OCI-LY3 (cell line): ENCODE measurements at regions not wholly inside any gene's neighbourhood (a gene's known extent, or its start where the extent isn't known, plus 50 kb on each side); places are given as distances from the start of the nearest gene placed in this dataset.

ENCODE experiments used
- EZH2phosphoT487 ChIP-seq: fragments of 200-600 bp; shearing (Covaris generic); IDR thresholded peaks from 2 replicates; pipeline ENCODE4 v1.6.1; 2018; ENCODE audit warnings: antibody characterized with exemption, mixed run types, low read depth
- TF ChIP-seq, protein P1 (sequence below): fragments of 200-600, 300-600 bp; sonication (generic); IDR thresholded peaks from 2 replicates; pipeline ENCODE4 v1.5.1; 2014; ENCODE audit warnings: antibody characterized with exemption, low read length, low read depth

DNA sequence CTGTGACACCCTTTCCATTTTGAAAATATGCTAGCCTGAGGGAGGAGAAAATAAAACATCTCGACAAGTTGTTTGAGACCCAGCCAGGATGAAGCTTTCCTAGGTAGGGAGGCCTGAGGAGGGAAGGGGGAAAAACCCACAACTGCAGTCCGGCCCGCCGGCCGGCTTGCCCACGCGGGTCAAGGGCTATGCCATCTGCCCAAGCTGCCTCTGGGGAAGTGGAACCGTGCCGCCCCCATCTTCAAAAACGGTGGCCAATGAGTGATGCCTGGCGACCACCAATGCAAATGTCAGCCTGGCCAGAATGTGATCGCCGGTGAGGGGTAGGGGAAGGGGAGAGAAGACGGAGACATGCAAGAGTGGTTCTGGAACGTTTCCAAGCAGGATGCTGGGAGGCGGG, 263.5 kb upstream of the ALG10B start:
- TF ChIP-seq, protein P1, sequence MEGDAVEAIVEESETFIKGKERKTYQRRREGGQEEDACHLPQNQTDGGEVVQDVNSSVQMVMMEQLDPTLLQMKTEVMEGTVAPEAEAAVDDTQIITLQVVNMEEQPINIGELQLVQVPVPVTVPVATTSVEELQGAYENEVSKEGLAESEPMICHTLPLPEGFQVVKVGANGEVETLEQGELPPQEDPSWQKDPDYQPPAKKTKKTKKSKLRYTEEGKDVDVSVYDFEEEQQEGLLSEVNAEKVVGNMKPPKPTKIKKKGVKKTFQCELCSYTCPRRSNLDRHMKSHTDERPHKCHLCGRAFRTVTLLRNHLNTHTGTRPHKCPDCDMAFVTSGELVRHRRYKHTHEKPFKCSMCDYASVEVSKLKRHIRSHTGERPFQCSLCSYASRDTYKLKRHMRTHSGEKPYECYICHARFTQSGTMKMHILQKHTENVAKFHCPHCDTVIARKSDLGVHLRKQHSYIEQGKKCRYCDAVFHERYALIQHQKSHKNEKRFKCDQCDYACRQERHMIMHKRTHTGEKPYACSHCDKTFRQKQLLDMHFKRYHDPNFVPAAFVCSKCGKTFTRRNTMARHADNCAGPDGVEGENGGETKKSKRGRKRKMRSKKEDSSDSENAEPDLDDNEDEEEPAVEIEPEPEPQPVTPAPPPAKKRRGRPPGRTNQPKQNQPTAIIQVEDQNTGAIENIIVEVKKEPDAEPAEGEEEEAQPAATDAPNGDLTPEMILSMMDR: no peak
- no peak for TF ChIP-seq EZH2phosphoT487
